Activated B cell treated with CpG ODN at 0.5 μM for 24 hours (primary cell): ENCODE measurements at regions not wholly inside any gene's neighbourhood (a gene's known extent, or its start where the extent isn't known, plus 50 kb on each side); places are given as distances from the start of the nearest gene placed in this dataset.

Experiments used
- ATAC-seq: fragments of 200-7000 bp; cut with Tn5 transposase; one replicate; pipeline ENCODE4 v1.10.0; 2021; ENCODE audit warnings: low read depth, mild to moderate bottlenecking, moderate library complexity
- CTCF ChIA-PET: fragments of 350-600 bp; sonication (Branson Sonifier 250); formaldehyde crosslinking; loops from one replicate; lab custom pipeline; 2021; ENCODE audit warnings: antibody characterized with exemption; lab: Charles Lee
- POLR2A ChIA-PET: fragments of 350-600 bp; sonication (Branson Sonifier 250); formaldehyde crosslinking; loops from one replicate; lab custom pipeline; 2021; ENCODE audit warnings: antibody characterized with exemption; lab: Charles Lee
- DNase-seq: peaks from one replicate; pipeline ENCODE4 v3.0.0; 2022
- H3K27ac Mint-ChIP-seq: one replicate; pipeline ENCODE4 v1.8.0; 2020; ENCODE audit warnings: mixed read lengths
- H3K27me3 Mint-ChIP-seq: one replicate; pipeline ENCODE4 v1.8.0; 2021; ENCODE audit warnings: mixed read lengths
- H3K36me3 Mint-ChIP-seq: one replicate; pipeline ENCODE4 v1.8.0; 2021; ENCODE audit warnings: low read depth, mixed read lengths
- H3K4me1 Mint-ChIP-seq: one replicate; pipeline ENCODE4 v1.8.0; 2021; ENCODE audit warnings: mixed read lengths
- H3K4me3 Mint-ChIP-seq: one replicate; pipeline ENCODE4 v1.8.0; 2020; ENCODE audit warnings: mild to moderate bottlenecking, mixed read lengths
- H3K9me3 Mint-ChIP-seq: one replicate; pipeline ENCODE4 v1.8.0; 2020; ENCODE audit warnings: mixed read lengths
- intact Hi-C: fragments of 100-400 bp; cut with micrococcal nuclease; formaldehyde crosslinking; loops from one replicate; pipeline ENCODE4 v1.15.1; 2024
- TF ChIP-seq, protein P1 (sequence below): fragments of 200-600 bp; IDR thresholded peaks from one replicate; pipeline ENCODE4 v1.8.0; 2022; ENCODE audit warnings: antibody characterized with exemption, mild to moderate bottlenecking

DNA sequence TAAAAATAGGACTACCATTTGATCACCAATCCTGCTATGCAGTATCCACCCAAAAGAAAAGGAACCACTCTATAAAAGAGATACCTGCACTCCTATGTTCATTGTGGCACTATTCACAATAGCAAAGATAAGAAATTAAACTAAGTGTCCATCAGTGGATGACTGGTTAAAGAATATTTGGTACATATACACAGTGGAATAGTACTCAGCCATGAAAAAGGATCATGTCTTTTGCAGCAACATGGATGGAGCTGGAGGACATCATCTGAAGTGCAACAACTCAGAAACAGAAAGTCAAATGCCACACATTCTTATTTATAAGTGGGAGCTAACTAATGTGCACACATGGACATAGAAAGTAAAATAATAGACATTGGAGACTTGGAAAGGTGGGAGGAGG is 116.4 kb downstream of the PFKFB3 start:
- TF ChIP-seq, protein P1, sequence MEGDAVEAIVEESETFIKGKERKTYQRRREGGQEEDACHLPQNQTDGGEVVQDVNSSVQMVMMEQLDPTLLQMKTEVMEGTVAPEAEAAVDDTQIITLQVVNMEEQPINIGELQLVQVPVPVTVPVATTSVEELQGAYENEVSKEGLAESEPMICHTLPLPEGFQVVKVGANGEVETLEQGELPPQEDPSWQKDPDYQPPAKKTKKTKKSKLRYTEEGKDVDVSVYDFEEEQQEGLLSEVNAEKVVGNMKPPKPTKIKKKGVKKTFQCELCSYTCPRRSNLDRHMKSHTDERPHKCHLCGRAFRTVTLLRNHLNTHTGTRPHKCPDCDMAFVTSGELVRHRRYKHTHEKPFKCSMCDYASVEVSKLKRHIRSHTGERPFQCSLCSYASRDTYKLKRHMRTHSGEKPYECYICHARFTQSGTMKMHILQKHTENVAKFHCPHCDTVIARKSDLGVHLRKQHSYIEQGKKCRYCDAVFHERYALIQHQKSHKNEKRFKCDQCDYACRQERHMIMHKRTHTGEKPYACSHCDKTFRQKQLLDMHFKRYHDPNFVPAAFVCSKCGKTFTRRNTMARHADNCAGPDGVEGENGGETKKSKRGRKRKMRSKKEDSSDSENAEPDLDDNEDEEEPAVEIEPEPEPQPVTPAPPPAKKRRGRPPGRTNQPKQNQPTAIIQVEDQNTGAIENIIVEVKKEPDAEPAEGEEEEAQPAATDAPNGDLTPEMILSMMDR, result no peak
- ChIA-PET POLR2A (interaction anchor here (1.6 to 3.5 kb wide), 4 partner anchors 10 to 117 kb away, joined by 3 to 39 read pairs (median 14); partner anchors contain the start of gene PFKFB3), CTCF (interaction anchor here (2.2 kb wide), 1 partner anchor 29 kb away, joined by 13 read pairs; no protein-coding TSS in a partner anchor)
- Mint-ChIP-seq H3K4me1 (peaks cover 23% of the 10 kb centered on the region), H3K27me3 (no peaks in the 10 kb centered on the region), H3K9me3 (no peaks in the 10 kb centered on the region), H3K36me3 (no peaks in the 10 kb centered on the region), H3K4me3 (no peak overlapping the region), H3K27ac (no peak overlapping the region)
- ATAC-seq (no peak), DNase-seq (no peak)
- intact Hi-C loops, result no loop called here

DNA sequence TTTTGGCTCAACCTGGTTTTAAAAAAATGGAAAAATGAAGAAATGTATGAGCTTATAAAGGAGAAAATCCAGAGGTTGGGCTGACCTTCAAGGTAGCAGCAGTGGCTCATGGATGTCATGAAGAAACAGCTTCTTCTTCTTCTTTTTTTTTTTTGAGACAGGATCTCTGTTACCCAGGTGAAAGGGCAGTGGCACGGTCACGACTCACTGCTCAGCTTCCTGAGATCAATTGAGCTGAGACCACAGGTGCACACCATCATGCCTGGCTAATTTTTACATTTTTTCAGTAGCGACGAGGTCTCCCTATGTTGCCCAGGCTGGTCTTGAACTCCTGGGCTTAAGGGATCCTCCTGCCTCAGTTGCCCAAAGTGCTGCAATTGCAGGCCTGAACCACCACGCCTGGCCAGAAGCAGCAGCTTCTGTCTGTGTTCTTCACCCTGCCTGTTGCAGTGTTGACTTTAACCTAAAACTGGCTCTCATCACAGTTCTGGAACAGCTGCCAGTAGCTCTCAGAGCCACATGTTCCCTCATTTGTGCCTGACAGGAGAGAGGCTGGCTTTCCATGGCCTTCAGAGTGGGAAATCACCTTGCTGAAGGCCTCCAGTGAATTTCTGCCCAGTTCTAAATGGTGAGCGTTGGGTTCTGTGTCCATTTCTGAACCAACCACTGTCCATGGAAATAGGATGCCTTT is 117.7 kb downstream of the PFKFB3 start:
- CTCF ChIA-PET, result interaction anchor here (0.9 to 2.2 kb wide), 5 partner anchors 8 to 118 kb away, joined by 3 to 17 read pairs (median 5); partner anchors contain the start of gene PFKFB3
- H3K4me1 Mint-ChIP-seq, result peaks cover 23% of the 10 kb centered on the region
- DNase-seq (peak; percentile 24), ATAC-seq (peak; percentile 92)
- H3K27me3 Mint-ChIP-seq, result no peaks in the 10 kb centered on the region
- POLR2A ChIA-PET, result interaction anchor here (0.6 to 3.5 kb wide), 11 partner anchors 9 to 118 kb away, joined by 3 to 39 read pairs (median 7); partner anchors contain the start of gene PFKFB3
- no peaks in the 10 kb centered on the region for H3K36me3 Mint-ChIP-seq
- peak overlapping the region; percentile 57 for H3K4me3 Mint-ChIP-seq
- TF ChIP-seq, protein P1, result no peak
- H3K9me3 Mint-ChIP-seq, result no peaks in the 10 kb centered on the region
- intact Hi-C loops, result loop anchor here (1.0 kb wide), 2 partner anchors 20 to 28 kb away; no protein-coding TSS in a partner anchor
- no peak overlapping the region for H3K27ac Mint-ChIP-seq

DNA sequence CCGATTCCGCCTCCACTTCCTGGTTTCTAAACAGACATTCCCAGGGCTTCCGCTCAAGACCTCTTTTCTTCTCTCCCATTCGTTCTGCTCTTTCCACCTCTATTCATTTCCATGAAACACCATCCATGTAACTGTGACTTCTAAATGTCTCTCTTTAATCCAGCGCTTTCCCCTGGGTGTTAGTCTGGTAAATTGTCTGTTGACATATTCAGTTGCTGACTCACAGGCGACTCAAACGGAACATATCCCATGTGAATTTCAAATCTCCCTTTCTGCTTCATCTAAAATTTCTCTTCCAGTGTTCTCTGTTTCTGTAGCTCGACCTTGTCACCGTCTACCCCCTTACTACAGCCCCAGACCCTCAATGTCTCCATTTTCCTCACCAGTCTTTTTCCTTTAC is 119.1 kb downstream of the PFKFB3 start:
- ATAC-seq (no peak), DNase-seq (no peak)
- intact Hi-C loops, result no loop called here
- CTCF ChIA-PET, result interaction anchor here (0.6 kb wide), 1 partner anchor 26 kb away, joined by 3 read pairs; no protein-coding TSS in a partner anchor
- no peaks in the 10 kb centered on the region for H3K9me3 Mint-ChIP-seq
- POLR2A ChIA-PET, result interaction anchor here (0.8 to 3.5 kb wide), 3 partner anchors 26 to 119 kb away, joined by 3 to 39 read pairs (median 3); partner anchors contain the start of gene PFKFB3
- H3K36me3 Mint-ChIP-seq, result no peaks in the 10 kb centered on the region
- H3K27ac Mint-ChIP-seq, result no peak overlapping the region
- no peak overlapping the region for H3K4me3 Mint-ChIP-seq
- TF ChIP-seq, protein P1, result no peak
- peaks cover 20% of the 10 kb centered on the region for H3K4me1 Mint-ChIP-seq
- no peaks in the 10 kb centered on the region for H3K27me3 Mint-ChIP-seq

DNA sequence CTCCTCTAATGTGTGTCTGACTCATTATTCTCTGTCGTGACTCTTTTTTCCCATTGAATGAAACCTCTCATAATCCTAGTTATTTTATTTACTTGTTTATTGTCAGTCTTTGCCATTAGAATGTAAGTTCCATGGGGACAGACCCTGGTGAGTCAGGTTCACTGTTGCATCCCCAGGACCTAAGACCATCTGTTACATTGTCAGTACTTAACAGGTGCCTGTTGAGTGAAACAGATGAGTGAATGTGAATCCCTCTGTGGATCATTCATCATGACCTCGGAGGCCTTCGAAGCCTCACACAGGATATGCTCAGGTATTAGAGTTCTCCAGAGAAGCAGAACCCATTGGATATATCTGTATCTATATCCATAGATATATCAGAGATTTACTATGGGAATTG is 120.1 kb downstream of the PFKFB3 start:
- no peaks in the 10 kb centered on the region for H3K9me3 Mint-ChIP-seq
- H3K27ac Mint-ChIP-seq, result no peak overlapping the region
- no peak overlapping the region for H3K4me3 Mint-ChIP-seq
- peaks cover 14% of the 10 kb centered on the region for H3K4me1 Mint-ChIP-seq
- no peaks in the 10 kb centered on the region for H3K27me3 Mint-ChIP-seq
- intact Hi-C loops, result no loop called here
- ChIA-PET POLR2A (interaction anchor here (0.8 kb wide), 1 partner anchor 120 kb away, joined by 3 read pairs; the partner anchor contains the start of gene PFKFB3), CTCF (no interaction called here)
- DNase-seq, result no peak
- no peaks in the 10 kb centered on the region for H3K36me3 Mint-ChIP-seq
- no peak for ATAC-seq
- TF ChIP-seq, protein P1, result no peak
